ENCODE measurements at regions not wholly inside any gene's neighbourhood (a gene's known extent, or its start where the extent isn't known, plus 50 kb on each side); places are given as distances from the start of the nearest gene placed in this dataset.

GRCh38 chr16:35574454-35575431 lies 2115.3 kb downstream of the TP53TG3F start:
- no peak for TF ChIP-seq CTCF (IDR thresholded peaks at IDR 0.05)
- TF ChIP-seq POLR2A (IDR thresholded peaks at IDR 0.05) = no peak
- no peak for TF ChIP-seq POLR2AphosphoS5 (IDR thresholded peaks at IDR 0.05)

Data from prostate gland (tissue), 2 donors.